ENCODE measurements at regions not wholly inside any gene's neighbourhood (a gene's known extent, or its start where the extent isn't known, plus 50 kb on each side); places are given as distances from the start of the nearest gene placed in this dataset.

DNA sequence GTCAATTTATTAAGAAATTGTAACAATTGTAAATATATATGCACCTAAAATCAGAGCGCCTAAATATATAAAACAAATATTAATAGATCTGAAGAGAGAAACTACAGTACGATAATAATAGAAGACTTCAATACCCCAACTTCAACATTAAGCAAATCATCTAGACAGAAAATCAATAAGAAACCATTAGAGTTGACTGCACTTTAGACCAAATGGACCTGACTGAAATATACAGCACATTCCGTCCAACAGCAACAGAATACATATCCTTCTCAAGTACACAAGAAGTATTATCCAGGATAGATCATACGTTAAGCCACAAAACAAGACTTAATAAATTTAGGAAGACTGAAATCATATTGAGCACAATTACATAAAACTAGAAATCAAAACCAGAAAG lies 208.7 kb downstream of the MED10 start:
- TF ChIP-seq CTCF (IDR thresholded peaks at IDR 0.05; ENCODE audit: low read depth, low read length), result no peak
- DNase-seq (ENCODE audit: extremely low read depth, low read depth), result no peak

DNA sequence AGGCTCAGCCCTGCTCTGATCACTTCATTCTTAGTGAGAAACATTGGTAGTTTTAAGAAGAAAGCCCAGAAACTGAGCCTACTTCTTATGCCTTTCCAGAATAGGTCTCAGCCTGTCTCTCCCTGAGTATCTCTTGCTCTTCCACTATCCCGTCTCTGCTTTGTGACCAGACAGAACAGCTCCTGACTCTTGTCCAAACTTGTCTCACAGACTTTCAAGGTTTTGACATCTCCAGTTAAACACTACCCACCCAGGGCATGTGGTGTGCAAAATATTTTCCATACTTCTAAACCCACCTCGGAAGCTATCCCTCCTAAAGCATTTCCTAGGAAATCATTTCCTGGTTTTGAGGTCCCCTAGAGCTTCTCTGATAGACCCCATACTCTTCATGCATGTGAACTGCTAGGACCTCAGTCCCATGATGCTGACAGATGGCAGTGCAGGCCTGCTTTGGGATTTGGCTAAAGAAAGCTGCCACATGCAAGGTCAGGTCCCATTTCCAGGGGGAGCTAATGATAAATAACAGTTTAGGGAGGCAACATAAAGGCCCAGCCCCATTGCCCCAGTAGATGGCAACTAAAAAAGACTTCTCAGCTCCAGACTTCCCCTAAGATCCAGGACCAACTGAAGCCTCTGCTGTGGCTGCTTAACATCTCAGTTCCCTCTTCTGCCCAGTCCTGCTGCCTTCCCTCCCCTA lies 211.5 kb downstream of the MED10 start:
- TF ChIP-seq CTCF (IDR thresholded peaks at IDR 0.05; ENCODE audit: low read depth, low read length), result no peak
- no peak for DNase-seq (ENCODE audit: extremely low read depth, low read depth)

GRCh38 chr5:6163913-6164312 lies 214.4 kb downstream of the MED10 start:
- TF ChIP-seq CTCF (IDR thresholded peaks at IDR 0.05; ENCODE audit: low read depth, low read length), result no peak
- DNase-seq (ENCODE audit: extremely low read depth, low read depth), result no peak

DNA sequence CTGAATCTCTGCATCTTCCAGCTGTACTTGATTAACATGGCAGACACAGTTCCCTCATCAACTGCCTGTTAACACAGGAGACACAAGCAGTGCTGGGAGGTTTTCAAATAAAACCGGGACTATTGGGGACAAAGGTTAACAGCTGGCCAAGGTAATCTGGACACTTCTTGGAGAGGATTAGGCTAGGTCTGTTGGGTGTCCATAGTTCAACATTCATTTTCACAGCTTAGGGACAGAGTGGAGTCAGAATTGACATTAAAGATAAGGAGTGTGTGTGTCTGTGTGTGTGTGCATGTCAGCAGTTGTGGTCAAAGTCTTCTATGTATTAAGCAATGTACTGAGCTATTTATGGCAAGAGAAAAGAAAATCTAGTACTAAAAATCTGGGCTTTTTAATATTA lies 216.2 kb downstream of the MED10 start:
- no peak for TF ChIP-seq CTCF (IDR thresholded peaks at IDR 0.05; ENCODE audit: low read depth, low read length)
- DNase-seq (ENCODE audit: extremely low read depth, low read depth), result no peak

- TF ChIP-seq CTCF (IDR thresholded peaks at IDR 0.05; ENCODE audit: low read depth, low read length), result no peak
- no peak for DNase-seq (ENCODE audit: extremely low read depth, low read depth)
Measured at GRCh38 chr5:6161257-6161656, 217.1 kb downstream of the MED10 start.

DNA sequence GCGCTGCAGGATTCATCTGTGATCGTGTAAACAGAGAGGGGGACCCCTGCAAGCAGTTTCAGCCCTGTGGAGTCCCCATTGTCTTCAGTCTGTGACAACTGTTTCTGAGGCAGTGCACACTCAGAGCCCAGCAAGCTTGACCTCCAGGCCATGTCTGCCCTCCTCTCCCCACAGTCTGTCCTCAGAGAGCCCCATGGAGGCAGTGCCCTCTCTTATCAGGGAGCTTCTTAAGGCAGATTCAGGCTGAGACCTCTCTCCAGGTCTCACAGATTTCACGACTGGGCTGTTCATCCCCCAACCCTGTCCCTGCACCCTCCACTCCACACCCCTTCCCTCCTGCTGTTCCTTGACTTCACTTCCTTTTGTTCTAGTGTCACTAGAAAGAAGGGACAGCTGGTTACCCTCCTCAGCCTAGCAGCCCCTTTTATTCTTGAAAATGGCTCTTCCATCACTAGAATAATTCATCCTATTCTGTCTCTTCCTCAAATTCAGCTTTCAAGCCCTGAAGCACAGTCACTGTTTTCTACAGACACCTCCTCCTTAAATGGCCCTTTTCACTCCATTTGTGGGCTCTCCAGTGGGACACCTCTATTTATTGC lies 218.4 kb downstream of the MED10 start:
- no peak for DNase-seq (ENCODE audit: extremely low read depth, low read depth)
- no peak for TF ChIP-seq CTCF (IDR thresholded peaks at IDR 0.05; ENCODE audit: low read depth, low read length)

GRCh38 chr5:6158974-6159831 lies 219.1 kb downstream of the MED10 start:
- DNase-seq (ENCODE audit: extremely low read depth, low read depth), result peak; percentile 73
- TF ChIP-seq CTCF (IDR thresholded peaks at IDR 0.05; ENCODE audit: low read depth, low read length), result no peak
